ENCODE measurements at regions not wholly inside any gene's neighbourhood (a gene's known extent, or its start where the extent isn't known, plus 50 kb on each side); places are given as distances from the start of the nearest gene placed in this dataset.
"Not testable (repeated sequence)": the region's sequence is repeated elsewhere in the genome, so short reads cannot be mapped to it uniquely, and the experiment has no call there.

- no peak for TF ChIP-seq CTCF (IDR thresholded peaks at IDR 0.05; ENCODE audit: insufficient read depth, missing control alignments)
- FAIRE-seq = no peak
- no peak for DNase-seq (ENCODE audit: insufficient read length, low spot score)
Measured at GRCh38 chr3:126287171-126287535, 70.1 kb downstream of the KLF15 start.

- DNase-seq (ENCODE audit: insufficient read length, low spot score) = no peak
- no peak for FAIRE-seq
- TF ChIP-seq CTCF (IDR thresholded peaks at IDR 0.05; ENCODE audit: insufficient read depth, missing control alignments) = no peak
Measured at GRCh38 chr3:126285369-126285768, 71.8 kb downstream of the KLF15 start.

GRCh38 chr3:126284258-126284904, 72.8 kb downstream of the KLF15 start:
- DNase-seq (ENCODE audit: insufficient read length, low spot score) (no peak), FAIRE-seq (no peak)
- TF ChIP-seq CTCF (IDR thresholded peaks at IDR 0.05; ENCODE audit: insufficient read depth, missing control alignments) = no peak

- DNase-seq (ENCODE audit: insufficient read length, low spot score); FAIRE-seq: not testable (repeated sequence)
Measured at GRCh38 chr3:126283651-126284050, 73.6 kb downstream of the KLF15 start.

GRCh38 chr3:126279853-126280252, 77.4 kb downstream of the KLF15 start:
- DNase-seq (ENCODE audit: insufficient read length, low spot score) (no peak), FAIRE-seq (no peak)
- TF ChIP-seq CTCF (IDR thresholded peaks at IDR 0.05; ENCODE audit: insufficient read depth, missing control alignments) = no peak

- FAIRE-seq (no peak), DNase-seq (ENCODE audit: insufficient read length, low spot score) (no peak)
- TF ChIP-seq CTCF (IDR thresholded peaks at IDR 0.05; ENCODE audit: insufficient read depth, missing control alignments) = no peak
Measured at GRCh38 chr3:126277629-126278378, 79.4 kb downstream of the KLF15 start.

- DNase-seq (ENCODE audit: insufficient read length, low spot score) (no peak), FAIRE-seq (no peak)
- TF ChIP-seq CTCF (IDR thresholded peaks at IDR 0.05; ENCODE audit: insufficient read depth, missing control alignments) = no peak
Measured at GRCh38 chr3:126275620-126275904, 81.6 kb downstream of the KLF15 start.
